PFSK-1 (cell line): ENCODE measurements at regions not wholly inside any gene's neighbourhood (a gene's known extent, or its start where the extent isn't known, plus 50 kb on each side); places are given as distances from the start of the nearest gene placed in this dataset.

Experiments
- FOXP2 ChIP-seq: optimal IDR thresholded peaks from 2 replicates; pipeline ENCODE3; 2011; ENCODE audit warnings: borderline replicate concordance, control low read depth, inconsistent platforms; ENCODE audit not compliant: insufficient read depth; ENCODE audit errors: extremely low read length, extremely low read depth
- POLR2AphosphoS5 ChIP-seq: IDR thresholded peaks from 2 replicates; pipeline ENCODE4 v1.6.1; 2012; ENCODE audit warnings: low read depth, mild to moderate bottlenecking, control low read depth, low read length, moderate library complexity
- REST ChIP-seq, 2 experiments: IDR thresholded peaks; 2 replicates each; pipeline versions ENCODE4 v1.6.1 to v1.8.0; 2011 to 2012; ENCODE audit warnings: low read depth in 2 of 2, low read length in 2 of 2, control low read depth in 1 of 2, inconsistent platforms in 1 of 2, mild to moderate bottlenecking in 1 of 2, moderate library complexity in 1 of 2; ENCODE audit not compliant: insufficient read depth in 1 of 2
- SIN3A ChIP-seq: IDR thresholded peaks from 2 replicates; pipeline ENCODE4 v1.6.1; 2012; ENCODE audit warnings: mild to moderate bottlenecking, low read length, moderate library complexity, borderline replicate concordance; ENCODE audit not compliant: insufficient read depth
- TAF1 ChIP-seq: IDR thresholded peaks from 2 replicates; pipeline ENCODE4 v1.6.1; 2012; ENCODE audit warnings: low read length, control low read depth, borderline replicate concordance; ENCODE audit not compliant: insufficient read depth

- TF ChIP-seq POLR2AphosphoS5: no peak
- no peak for TF ChIP-seq REST (IDR thresholded peaks at IDR 0.05; ENCODE audit: insufficient read depth in 1 of 2, low read depth in 2 of 2, low read length in 2 of 2)
- TF ChIP-seq SIN3A: no peak
- TF ChIP-seq TAF1: no peak
- no peak for TF ChIP-seq FOXP2
Measured at GRCh38 chr3:18901571-18901970, 246.7 kb upstream of the KCNH8 start.
